ENCODE measurements at regions not wholly inside any gene's neighbourhood (a gene's known extent, or its start where the extent isn't known, plus 50 kb on each side); places are given as distances from the start of the nearest gene placed in this dataset.
"Not testable (repeated sequence)": the region's sequence is repeated elsewhere in the genome, so short reads cannot be mapped to it uniquely, and the experiment has no call there.

DNA sequence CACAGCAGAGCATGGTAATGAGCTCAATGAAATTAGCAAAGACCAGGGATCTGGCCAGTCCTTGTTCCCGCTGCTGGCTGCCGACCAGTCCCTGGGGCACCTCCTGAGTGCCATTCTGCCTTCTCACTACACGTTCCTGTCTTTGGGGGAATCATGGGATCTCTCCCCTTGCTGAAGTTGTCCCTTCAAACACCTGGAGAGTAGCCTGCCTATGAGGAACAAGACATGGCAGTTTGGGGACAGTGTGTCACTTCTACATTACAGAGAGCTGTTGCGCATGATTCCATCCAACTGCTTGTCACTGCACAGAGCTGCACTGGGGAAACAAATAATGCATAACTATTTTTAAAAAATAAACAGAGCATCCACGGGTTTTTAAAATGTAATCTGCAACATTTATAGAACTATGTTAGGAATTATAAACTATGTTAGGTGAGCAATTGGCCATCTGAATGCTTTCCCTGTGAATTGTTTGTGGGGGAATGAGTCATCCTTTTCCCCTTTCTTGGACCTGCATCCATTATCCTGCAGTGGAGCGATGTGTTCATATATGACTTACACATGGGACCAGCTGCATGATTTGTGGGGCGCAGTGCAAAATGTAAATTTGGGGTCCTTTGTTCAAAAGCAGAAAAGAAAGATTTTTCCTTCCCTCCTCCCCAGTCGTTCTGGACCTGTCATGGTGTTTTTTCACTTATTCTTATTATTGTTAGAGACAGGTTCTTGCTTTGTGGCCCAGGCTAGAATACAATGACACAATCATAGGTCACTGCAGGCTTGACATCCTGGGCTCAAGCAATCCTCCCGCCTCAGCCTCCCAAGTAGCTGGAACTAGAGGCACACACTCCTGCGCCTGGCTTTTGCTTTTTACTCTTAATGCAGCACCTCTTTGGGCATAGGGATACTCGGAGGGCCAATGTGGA is 115.0 kb upstream of the TBL1X start:
- DNase-seq: no peak

DNA sequence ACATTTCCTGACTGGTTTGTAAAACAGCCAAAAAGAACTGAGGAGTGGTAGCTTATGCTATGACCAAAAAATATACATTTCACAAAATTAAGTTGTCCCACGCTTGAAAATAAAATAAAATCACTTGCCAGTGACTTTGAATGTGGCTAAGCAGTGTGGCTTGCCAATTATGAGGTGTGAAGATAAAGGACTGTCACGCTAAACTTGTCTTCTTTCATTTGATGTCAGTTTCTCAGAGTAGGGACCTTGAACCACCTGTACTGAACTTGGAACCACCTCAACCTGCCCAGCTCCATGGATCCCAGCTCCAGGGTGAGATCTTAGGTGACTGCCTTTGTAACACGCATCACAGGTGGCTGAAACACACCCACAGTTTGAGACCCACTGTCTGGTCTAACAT is 113.7 kb upstream of the TBL1X start:
- DNase-seq: no peak

DNA sequence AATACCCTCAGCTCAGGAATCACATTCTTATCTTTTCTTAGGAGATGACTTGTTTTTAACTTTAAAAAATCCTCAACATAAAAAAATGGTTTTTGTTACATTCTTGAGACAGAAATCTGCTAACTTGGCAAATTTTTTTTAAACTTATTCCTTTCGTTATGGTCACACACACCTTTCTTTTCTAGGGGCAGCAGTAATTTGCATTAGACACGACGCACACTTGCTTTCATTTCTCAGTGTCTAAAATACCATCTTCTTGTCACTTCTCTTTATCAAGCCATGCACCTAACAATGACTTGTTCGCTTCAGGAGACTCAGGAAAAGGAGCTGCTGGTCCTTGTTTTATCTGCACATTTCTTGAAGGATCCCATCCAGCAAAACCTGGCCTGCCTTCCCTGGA is 112.6 kb upstream of the TBL1X start:
- no peak for DNase-seq

DNA sequence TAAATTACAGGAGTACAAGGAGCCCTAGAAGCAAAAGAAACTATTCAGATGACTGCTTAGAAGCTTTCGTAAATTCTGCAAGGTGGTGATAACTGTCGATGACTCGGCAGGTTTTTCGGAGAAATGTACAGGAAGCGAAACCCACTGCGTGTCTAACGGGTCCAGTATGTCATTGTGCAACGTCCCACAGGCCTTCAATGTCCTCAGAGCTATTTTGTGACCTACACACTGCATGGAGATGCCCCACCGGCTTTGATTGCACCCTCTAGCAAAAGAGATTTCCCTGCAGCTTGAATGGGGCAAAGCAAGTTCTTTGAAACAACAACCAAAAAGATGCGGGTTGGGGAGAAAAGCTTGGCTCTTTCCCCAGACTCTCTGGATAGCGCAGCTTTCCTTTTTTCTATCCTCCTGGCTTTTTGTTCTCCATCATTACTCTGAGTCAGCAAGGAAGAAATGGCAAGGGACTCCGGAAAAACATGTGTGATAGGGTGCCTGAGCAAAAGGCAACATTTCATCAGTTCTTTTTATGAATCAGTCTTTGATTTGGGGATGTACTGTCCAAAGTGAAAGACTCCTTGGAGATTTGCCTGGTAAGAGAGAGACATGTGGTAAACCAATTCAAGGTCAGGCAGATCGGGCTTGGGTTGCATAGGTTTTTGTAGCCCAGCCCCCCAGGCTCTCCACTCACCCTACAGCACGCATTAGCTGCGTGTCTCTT is 112.0 kb upstream of the TBL1X start:
- DNase-seq: no peak

DNA sequence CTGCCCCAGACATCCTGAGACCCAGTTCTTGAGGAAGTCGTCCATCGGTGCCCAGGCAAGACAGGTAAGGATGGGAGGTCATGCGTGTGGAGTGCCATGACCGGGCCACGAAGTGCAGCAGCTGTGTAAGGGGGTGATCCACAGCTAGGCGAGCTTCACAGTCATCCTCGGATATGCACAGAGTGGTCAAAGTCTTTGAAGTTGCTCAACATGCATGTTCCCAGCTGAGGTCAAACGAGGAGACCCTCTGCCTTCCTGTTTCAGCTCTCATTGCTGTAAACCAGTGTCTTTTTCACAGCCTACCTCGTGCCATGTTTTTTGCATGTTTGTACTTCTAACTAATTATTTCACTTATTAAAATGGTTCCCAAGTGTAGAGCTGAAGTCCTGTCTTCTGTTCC is 109.9 kb upstream of the TBL1X start:
- DNase-seq: no peak

DNA sequence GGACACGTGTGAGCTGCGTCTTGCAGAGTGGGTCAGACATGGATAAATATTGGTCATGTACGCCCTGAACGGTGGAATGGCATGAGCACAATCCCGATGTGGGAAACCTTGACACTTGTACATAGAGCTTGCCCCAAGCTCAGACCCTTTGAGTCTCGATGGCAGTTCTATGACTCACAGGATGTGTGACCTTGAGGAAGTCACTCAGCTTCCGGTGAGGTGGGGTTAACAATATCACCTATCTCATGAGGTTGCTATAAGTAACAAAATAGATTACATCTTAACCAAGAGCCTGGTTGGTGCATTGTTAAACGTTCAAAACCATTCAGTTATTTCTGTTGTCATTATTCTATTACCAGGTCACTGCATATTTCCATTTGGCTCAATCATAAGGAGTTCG is 109.1 kb upstream of the TBL1X start:
- DNase-seq: no peak

DNA sequence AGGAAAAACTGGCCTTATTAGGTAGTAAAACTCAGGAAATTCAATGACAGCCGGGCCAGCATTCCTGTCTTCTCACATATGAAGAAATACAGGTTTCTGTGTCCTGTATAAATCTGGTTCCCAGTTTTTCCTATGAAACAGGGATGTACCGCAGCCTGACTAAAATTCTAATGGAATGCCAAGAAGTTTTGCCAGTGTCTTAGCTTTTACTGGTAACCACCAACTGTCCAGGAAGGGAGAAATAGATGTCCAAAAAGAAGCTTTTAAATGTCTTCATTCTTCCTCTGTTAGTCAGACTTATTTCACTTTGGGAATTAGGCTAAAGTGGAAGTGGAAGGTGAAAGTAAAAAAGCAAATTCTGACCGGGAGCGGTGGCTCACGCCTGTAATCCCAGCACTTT is 108.0 kb upstream of the TBL1X start:
- DNase-seq: no peak

DNA sequence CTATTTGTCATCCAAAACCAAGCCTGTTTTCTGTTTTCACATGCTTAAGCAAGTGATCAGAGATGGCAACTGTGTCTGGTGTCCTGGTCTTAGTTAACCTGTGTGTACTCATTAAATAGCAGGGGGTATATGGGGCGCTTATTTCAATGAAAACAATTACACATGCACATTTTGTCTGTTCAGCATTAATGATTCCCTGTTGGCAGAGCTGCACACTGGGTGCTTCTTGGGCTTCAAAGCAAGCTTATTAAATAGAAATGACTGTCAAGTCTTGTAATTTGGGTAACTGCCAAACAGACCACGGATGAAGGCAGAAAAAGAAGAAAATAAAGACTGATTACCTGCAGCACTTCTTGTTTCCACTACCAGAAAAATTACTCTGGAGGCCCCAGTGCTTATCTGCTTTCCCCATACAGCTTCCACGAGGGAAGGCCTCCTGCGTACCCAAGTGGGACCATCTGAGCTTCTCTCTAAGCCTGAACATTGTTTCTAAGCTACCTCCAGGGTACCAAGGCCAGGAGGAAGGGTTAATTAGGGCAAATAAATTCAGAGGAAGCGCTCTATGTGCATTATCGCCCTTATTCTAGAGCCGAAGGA is 107.2 kb upstream of the TBL1X start:
- no peak for DNase-seq

DNA sequence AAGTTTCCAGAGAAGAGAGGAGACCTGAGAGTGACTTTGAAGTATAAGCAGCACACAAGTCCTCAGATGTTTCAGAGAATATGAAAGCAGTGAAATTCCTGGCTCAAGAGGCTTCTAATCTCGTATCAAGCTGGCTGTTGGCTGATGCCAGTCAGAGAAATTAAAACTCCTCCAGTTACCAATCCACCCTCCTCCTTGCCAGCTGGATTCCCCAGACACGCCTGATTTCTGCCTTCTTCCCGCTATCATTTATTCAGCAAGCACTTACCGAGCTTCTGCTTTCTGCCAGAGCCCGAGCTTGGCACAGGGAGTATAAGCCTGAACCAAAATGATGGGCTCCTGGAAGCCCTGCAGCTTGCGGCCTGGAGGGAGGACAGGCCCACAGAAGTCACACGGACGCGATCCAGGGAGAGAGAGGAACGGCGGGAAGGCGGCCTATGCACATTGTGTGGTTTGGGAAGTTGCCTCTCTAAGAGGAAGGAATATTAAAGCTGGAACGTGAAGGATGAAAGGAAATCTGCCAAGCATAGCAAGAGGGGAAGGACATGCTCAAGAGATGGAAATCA is 102.4 kb upstream of the TBL1X start:
- no peak for DNase-seq

DNA sequence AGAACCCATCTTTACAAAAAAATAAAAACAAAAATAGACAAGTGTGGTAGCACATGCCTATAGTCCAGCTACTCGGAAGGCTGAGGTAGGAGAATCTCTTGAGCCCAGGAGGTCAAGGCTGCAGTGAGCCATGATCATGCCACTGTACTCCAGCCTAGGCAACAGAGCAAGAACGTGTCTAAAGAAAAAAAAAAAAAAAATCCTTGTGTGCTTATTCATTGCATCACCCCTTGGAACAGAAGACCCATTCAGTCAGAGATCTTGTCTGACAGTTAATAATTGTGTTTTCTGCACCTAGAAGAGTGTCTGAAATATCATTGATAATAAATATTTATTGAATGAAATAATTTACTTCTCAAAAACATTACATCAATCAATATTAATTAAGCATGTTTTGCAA is 97.4 kb upstream of the TBL1X start:
- DNase-seq: no peak

DNA sequence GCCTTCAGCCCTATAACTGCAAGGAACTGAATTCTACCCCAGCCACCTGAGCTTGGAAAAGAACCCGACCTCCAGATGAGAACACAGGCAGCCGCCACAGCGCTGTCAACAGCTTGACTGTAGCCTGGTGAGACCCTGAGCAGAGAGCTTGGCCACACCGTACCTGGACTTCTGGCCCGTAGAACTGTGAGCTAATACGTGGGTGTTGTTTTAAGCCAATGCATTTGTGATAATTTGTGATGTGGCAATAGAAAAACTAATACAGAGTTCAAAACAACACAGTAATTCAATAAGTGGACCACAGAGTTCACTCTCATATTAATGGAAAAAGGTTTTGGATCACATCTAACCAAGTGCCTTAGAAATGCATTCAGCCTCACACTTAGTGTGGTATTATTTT is 96.6 kb upstream of the TBL1X start:
- no peak for DNase-seq

DNA sequence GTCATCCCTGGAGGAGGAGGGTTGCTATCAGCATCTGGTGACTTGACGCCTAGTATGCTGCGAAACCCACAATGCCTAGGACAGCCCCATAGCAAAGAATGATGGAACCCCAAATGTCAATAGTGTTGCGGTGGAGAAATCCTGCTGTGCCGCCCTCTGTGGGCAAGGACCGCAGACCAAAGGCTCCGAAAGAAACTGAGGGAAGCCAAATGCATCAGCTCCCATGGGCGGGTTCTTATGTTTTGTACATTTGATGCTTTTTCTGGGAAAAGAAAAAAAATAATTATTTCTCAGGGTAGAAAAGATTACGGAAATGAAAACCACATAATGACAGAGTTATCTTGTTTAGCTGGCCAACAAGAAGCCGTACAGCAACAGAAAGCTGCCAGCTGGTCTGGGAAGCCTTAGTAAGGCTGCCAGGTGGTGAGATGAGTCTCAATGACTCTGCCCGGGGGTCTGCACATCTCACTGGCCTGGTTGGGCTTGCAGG is 95.0 kb upstream of the TBL1X start:
- no peak for DNase-seq

DNA sequence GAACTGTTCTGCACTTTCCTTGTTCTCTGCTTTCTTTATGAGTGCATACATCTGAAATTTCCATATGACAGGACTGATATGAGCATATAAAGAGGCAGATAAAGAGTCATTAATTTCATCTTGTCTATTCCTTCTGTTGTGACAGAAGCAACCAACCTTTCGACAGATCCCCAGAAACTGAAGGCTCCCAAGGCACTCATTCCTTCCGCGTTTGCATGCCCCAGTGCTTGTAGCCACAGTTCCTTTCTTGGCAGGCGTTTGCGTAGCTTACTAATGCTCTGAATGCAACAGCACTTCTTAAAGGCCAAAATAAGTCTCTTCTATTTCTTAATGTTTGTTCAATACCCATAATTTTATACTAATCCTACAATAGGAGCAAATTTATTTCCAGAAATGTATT is 94.0 kb upstream of the TBL1X start:
- DNase-seq: peak; percentile 5

DNA sequence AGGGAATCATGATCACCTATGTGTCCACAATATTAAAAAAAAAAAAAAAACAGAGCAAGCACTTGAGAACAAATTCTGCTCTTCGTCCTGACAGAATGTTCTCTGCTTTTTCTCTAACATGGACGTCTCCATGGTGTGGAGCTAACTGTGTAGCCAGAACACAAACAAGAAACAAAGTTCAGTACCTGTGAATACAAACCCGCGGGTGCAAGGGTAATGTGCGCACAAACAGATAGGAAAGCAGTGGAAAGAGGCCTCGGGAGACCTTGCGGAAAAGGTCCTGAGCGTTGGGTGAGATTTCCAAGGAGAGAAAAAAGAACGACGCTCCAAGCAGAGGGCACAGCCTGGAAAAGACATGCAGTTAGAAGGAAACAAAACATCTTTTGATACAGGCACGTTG is 92.0 kb upstream of the TBL1X start:
- no peak for DNase-seq

DNA sequence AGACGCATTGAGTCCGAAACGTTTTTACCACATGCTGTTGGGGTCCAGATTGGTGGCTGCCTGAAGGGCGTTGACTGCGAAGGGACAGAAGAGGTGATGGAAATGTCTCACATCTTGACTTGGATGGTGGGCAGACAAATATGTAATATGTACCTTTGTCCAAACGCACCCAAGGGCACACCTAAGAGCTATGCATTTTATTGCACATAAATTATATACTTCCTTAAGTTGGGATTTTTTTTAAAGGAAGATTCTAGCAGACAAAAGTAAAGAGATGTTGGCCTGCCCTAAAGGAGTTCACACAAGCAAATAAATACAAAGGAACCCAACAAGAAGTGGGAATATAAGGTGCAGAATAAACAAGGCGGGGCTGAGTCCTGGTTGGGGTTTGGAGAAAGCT is 91.1 kb upstream of the TBL1X start:
- no peak for DNase-seq

DNA sequence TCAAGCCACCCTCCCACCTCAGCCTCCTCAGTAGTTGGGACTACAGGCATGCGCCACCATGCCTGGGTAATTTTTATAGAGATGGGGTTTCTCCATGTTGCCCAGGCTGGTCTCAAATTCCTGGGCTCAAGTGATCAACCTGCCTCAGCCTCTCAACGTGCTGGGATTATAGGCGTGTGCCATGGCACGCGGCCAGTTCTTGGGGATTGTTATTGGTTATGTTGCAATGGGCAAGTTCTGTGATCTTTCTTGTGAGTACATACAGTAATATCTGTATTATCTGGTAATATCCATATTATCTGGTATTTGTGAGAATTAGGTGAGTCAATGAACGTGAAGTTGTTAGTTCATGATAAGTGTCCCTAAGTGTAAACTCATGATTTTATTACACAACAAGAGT is 90.3 kb upstream of the TBL1X start:
- no peak for DNase-seq

DNA sequence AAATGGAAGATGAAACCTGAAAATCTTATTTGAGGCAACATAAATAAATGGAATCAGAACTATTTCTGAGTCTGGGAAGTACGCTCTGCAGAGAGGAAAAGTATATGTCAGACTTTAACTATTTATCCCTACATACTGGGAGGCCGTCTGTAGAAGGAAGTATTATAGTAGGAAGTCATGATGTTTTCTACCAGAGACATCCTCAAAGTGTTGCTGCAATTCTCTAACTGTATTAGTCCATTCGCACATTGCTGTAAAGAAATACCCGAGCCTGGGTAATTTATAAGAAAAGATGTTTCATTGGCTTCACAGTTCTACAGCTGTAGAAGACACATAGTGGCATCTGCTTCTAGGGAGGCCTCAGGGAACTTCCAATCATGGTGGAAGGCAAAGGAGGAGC is 88.7 kb upstream of the TBL1X start:
- no peak for DNase-seq

DNA sequence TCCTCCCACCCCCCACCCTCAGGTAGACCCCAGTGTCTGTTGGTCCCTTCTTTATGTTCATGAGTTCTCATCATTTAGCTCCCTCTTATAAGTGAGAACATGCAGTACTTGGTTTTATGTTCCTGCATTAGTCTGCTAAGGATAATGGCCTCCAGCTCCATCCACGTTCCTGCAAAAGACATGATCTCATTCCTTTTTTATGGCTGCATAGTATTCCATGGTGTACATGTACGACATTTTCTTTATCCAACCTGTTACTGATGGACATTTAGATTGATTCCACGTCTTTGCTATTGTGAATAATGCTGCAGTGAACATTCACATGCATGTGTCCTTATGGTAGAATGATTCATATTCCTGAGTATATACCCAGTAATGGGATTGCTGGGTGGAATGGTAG is 87.6 kb upstream of the TBL1X start:
- DNase-seq: not testable (repeated sequence)

DNA sequence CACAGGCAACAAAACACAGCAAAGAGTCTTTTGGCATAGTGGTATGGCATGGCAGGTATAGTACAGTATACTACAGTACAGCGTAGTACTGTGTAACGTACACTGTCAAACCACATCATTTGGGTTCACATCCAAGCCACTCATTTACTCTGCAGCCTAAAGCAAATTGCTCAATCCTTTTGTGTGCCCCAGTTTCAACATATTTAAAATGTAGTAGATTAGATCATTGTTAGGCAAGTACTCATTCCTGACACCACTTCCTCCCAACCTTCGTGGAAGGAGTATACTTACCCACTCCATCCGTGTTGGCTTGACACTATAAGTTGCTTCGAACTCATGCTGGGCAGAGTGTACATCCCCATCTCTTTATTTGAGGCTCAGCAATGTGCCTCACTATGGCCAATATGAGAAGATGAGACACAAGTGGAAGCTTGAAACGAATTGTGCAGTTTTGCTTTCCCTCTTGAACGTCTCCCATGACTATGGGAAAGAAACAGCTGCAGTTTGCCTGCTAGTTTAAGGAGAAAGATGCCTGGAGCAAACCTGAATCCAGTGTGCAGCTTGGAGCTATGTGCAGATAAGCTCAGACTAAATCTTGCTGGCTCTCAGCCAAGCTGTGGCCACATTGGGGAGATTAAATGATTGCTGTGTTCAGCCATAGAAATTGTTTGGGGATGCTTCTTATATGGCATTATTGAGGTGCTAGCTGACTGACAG is 85.7 kb upstream of the TBL1X start:
- no peak for DNase-seq

DNA sequence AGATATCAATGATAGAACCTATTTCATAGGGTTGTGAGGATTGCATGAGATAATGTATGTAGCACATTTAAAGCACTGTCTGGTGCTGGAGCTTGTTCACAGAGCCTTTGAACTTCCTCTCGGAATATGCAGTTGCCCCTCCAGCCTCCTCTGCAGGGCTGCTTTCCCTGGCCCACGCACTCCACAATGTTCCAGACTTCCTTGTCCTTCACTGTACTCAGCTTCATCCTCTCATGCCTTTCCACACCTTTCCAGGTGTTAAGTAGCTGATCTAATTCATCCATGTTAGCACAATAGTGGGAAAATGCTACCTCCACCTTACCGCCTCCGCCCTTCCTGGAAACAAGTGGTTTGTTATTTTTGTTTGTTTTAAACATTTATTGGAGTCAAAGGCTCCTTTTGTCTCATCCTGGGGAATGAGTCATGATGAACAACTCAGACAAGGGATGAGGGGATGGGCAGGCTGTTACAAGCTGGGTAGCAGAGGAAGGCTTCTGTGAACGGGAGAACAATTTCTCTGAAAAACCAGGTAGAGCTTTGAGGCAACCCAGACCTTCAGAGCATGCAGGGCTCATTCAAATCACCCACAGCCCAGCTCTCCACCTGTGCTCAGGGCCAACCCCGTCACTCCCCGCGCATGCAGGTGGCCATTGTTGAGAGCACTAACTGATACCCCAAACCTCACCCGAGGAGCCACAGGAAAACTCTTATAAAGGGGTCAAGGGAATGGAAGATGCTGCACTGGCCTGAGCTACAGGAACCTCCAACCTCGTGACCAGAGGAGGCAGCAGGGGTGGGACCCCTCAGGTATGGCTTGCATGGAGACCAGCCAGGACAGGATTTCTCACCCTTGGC is 84.9 kb upstream of the TBL1X start:
- DNase-seq: peak; percentile 15

DNA sequence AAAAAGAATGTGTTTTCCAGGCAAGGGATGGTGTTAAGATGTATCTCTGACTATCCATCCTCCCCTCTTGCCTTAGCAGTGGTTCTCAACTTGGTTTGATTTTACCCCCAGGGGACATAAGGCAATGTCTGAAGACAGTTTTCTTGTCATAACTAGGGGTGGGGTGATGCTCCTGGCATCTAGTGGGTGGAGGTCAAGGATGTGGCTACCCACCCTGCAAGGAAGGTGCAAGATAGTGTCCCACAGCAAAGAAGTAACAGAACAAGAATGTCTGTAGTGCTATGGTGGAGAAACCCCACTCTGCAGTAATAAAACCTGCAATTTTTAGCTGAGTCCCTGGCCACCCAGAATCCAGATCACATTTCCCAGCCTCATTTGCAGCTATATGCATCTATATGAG is 81.2 kb upstream of the TBL1X start:
- no peak for DNase-seq

DNA sequence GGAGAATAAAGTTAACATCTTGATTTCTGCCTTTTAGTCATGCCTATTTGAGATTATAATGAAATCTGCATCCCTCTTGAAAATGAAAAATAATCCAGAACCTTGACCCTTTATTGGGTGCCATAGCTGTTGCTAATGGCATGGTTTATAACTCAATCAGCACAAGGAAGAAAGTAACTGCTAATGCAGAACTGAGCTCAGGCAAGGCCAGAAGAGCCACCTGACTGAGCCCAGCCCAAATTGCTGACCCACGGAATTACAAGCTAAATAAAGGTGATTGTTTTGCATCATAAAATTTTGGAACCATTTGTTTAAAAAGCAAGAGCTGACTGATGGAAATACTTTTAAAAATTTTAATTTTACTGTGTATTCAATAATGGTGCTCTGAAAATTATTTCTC is 76.4 kb upstream of the TBL1X start:
- DNase-seq: no peak
